UCSD-AML1 (cell line): ENCODE measurements at regions not wholly inside any gene's neighbourhood (a gene's known extent, or its start where the extent isn't known, plus 50 kb on each side); places are given as distances from the start of the nearest gene placed in this dataset.
"Not testable (repeated sequence)": the region's sequence is repeated elsewhere in the genome, so short reads cannot be mapped to it uniquely, and the experiment has no call there.

Experiments used
- DNase-seq: peaks from one replicate; lab custom pipeline; 2025; ENCODE audit not compliant: unreplicated experiment; lab: John Stamatoyannopoulos, UW

DNA sequence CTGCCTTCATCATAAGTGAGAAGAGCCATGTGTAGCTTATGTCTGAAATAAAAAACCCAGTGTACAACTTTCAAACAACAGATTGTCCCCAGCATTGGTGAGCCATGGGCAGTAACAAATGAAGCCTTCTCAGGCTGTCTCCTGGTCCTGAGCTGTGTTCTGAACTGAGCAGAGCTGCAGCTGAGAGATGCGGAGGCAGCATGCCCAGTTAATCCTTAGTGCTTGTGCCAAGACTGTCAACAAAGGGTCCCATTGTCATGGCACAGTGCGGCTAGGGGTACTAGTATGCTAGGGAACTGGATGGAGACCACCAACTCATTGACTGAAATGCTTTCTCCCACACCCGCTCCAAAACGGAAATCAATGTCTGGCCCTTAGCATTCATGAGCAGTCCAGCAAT lies 154.3 kb downstream of the RMST start:
- DNase-seq, result no peak

DNA sequence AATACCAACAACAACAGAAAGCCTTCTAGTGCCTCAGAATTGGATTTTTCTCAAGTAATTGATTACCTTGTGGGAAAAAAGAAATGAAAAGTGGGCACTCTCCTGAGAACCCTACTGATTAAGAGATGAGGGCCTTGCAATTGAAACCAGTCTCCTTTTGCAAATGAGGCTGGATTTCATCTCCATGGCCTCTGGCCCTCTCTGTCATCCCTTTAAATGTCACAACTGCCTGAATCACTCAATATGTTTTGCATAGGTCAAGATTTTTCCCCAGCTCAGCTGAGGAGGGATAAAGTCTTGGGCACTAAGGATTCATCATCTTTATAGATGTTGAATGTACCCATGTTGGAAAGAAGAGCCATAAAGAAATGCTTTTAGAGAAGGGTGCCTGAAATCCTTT lies 166.4 kb downstream of the RMST start:
- DNase-seq, result no peak

DNA sequence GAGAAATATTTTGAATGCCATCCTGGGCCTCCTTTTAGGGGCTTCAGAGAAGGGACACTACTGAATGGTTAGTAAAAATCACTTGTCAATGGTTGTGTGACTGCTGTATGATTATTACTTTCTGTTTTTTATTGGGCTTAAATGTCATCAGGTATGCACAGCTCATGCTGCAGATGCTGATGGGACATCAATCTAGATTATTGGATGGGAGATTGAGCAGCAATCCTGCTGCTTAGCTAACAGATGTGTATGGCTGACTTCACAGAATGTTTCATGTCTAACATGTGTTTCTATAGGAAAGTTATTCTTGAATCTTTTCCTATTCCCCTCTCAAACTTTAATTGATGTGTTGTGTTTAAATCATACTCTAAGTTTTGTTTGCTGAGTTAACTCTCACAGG lies 166.8 kb downstream of the RMST start:
- no peak for DNase-seq

DNA sequence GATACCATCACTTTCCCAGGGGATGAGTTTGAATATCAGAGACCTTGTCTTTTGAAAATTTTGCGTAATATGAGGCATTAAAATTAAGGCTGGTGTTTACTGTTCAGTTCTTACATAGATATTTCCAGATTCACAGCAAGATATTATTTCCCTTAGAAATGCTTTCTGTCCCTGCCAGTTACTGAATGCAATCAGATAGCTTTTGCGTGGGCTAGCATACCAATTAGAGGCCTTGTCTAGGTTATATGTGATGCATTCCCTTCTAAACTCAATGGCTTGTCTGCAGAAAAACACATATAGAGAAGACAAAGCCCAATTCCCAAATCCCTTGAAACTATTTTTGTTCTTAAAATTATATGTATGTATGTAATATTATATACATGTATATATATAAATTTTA lies 167.8 kb downstream of the RMST start:
- no peak for DNase-seq

- DNase-seq, result no peak
Observed at GRCh38 chr12:97630875-97631274, 168.3 kb downstream of the RMST start.

- DNase-seq, result no peak
Observed at GRCh38 chr12:97637770-97638169, 175.2 kb downstream of the RMST start.

- no peak for DNase-seq
Observed at GRCh38 chr12:97638739-97639138, 176.1 kb downstream of the RMST start.

DNA sequence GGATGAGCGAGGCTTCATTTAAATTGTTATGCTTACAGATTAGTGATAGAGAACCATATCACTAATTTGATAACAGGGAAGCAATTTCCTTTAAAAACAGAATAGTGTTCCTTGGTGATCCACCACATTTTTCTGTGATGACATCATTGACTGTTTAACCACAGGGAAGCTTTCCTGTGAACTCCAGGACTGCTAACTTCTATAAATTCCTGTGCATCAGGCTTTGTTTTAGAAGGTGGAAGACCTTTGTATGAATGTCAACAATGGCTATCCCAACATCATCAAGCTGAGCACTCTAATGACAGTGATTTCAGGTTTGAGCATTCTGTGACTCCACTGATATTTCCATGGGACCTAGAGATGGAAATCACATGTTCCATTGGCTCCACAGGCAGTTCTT lies 177.1 kb downstream of the RMST start:
- no peak for DNase-seq

DNA sequence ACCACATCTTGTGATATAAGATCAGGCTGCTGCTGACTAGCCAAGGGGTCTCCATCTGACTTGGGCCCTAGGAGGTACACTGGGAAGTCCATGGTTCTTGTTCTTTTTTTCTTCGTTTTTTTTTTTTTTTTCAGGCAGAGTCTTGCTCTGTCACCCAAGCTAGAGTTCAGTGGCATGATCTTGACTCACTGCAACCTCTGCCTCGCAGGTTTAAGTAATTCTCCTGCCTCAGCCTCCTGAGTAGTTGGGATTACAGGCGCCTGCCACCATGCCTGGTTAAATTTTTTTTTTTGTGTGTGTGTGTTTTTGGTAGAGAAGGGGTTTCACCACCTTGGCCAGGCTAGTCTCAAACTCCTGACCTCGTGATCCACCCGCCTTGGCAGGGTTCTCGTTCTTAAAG lies 178.2 kb downstream of the RMST start:
- no peak for DNase-seq

DNA sequence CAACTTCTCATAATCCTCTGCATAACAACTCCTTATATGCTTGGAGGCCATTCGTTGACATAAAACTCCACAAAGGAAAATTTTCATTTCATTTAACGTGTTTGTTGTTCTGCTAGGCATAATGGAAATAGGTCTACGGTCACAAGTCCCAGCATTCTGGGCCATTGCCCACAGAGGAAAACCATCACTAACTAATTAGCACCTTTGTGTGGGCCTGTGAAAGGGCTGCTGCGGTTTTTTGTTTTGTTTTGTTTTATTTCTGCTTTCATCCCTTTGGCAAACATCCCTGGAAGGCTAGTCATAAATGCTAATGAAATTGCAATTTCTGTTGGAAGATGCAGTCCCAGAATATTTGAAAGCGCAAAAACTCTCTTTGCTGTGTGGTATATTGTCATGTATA lies 180.3 kb downstream of the RMST start:
- no peak for DNase-seq

DNA sequence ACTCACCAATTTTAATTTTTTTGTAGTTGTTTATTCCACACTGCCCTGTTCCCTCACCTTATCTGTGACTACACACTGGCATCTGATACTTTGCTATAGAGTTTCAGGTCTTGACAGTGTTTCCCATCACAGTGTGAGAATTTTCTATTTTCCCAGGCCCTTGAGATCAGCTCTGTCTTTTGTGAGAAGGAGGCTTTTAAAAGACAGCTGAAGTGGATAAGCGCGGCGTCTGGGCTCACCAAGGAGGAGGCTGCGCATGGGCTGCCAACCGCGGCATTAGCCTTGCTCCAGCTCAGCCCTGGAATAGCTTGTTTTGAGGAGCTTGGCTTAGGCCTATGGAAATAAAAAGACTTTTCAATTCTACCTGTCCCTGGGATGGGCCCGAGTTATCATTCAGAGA lies 181.3 kb downstream of the RMST start:
- no peak for DNase-seq

DNA sequence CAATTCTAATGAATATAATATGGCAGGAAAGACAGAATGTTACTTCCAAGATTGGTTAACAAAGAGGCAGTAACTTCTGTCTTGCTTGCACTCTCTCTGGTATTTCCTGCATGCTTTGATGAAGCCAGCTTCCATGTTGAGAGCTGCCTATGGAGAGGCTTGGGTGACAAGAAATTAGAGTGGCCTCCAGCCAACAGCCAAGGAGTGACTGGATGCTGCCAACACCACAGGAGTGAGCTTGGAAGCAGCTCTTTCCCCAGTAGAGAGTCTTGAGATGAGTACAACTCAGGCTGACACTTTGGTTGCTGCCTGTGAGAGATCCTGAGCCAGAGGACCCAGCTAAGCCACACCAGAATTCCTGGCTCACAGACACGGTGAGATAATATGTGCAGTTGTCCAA lies 183.1 kb downstream of the RMST start:
- no peak for DNase-seq

DNA sequence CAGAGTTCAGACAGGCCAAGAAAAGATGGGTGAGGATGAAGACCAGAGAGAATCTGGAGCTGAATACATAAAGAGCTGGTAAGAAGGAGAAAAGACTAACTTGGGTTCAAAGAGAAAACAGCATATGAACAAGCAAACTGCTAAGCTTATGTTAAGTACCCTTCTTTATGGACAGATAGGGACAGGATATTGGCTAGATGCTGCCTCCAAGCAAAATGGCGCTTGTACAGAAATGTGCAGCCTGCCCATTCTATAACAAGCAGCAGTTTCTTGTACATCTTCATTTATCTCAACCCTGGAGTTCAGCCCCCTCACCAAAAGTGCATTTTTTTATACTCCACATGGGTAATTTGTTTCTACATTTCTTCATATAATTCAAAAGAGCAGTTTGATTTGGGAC lies 184.5 kb downstream of the RMST start:
- no peak for DNase-seq

GRCh38 chr12:97650242-97650641 lies 187.6 kb downstream of the RMST start:
- DNase-seq, result no peak

DNA sequence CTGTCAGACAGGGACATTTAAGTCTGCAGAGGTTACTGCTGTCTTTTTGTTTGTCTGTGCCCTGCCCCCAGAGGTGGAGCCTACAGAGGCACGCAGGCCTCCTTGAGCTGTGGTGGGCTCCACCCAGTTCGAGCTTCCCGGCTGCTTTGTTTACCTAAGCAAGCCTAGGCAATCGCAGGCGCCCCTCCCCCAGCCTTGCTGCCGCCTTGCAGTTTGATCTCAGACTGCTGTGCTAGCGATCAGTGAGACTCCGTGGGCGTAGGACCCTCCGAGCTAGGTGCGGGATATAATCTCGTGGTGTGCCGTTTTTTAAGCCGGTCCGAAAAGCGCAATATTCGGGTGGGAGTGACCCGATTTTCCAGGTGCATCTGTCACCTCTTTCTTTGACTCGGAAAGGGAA lies 193.9 kb downstream of the RMST start:
- not testable (repeated sequence) for DNase-seq

DNA sequence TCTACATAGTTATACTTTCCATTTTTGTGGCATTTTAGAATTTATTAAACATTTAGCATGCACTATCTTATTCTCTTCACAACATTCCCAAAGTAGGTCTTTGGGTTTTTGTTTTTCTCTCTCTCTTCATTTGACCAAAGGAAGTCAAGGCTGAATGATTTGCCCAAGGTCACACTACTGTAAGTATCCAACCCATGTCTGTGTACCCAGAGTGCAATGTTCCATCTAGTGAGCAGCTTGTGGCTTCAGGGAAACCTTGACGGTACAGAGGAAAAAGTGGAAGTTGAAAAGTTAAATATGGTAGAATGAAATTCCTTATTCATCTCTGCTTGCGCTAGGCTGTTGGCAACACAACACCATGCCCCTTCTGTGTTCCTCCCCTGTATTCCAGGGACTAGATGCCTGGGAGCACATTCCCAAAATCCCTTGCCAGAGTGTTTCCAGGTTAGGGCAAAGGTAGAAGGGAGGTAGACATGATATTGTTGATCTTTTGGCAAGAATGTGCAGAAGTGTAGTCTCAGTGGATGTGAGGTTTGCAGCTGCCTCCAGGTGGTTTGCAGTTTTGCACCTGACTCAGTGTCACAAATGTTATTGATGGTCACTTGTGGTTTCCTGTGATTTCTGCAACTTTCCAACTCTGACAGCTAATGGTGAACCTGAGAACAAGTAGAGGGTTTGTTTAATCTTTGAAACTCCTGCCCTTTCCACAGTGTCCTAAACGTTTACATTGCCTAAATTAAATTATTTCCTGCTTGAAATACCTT lies 196.7 kb downstream of the RMST start:
- DNase-seq, result no peak

GRCh38 chr12:97666263-97666662 lies 203.7 kb downstream of the RMST start:
- DNase-seq, result no peak

- DNase-seq, result no peak
Observed at GRCh38 chr12:97672870-97673269, 210.3 kb downstream of the RMST start.

- no peak for DNase-seq
Observed at GRCh38 chr12:97680751-97681150, 218.1 kb downstream of the RMST start.

DNA sequence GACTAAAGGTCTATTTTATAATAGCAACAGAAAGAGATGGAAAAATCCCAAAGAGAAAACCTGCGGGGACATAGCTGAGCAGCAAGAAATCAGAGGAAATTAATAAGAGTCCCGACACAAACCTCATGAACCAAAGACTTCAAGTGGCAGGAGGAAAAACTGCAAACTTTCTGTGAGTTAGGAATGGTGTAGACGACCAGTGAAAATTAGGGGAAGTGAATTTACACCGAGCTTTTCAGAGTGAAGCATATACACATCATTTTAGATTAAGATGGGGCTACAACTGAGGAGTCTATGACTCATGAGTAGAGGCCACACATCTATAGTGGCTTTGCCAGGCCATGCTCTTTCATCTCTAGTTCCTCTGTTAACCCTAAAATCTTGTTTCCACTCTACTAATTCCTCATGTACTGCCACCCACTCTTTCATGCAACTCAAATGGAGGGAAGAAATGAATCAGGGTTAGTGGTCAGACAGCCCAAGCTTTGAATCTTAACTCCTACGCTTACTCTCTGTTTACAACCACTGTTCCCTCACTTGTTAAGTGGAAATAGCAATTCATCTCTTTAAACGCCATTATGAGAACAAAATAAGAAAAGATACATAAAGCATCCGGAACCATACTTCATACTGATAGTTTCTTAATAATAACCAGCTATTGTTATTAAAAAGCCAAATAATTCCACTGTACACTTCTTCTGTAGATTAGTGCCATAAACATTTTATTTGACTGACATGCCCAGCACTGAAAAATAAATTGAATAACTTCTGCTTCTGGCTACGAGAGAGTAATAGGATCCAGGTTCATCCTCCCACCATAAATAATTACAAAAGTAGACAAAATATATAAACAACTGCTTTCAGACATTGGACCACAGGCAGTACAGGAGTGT lies 219.3 kb downstream of the RMST start:
- no peak for DNase-seq

DNA sequence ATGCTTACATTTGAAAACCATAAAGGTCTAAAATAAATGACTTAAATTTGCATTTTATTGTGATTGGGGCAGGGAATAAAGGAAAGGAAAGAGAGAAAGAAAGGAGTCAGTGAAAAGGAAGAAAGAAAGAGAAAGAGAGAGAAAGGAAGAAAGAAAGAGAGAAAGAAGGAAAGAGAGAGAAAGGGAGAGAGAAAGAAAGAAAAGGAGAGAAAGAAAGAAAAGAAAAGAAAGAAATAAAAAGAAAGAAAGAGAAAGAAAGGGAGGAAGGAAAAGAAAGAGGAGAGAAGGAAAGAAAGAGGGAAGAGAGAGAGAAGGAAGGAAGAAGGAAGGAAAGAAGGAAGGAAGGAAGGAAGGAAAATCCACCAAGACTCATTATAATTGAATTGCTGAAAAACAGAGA lies 222.8 kb downstream of the RMST start:
- no peak for DNase-seq

DNA sequence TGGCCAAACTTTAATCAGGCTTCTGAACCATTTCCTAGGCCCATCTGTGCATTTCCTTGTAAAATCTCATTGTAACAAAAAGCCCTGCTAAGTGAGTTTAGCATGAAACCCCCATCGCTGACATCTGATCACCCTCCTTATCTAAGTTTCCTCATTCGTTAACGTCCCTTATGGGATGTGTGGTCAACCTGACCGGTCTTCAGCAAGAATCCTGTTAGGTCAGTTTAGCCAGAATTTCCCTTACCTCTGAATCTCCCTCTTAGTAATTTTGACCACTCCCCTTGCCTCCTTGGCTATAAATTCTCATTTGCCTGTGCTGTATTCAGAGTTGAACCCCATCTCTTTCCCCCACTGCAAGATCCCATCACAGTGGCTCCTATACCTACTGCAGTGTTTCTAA lies 239.3 kb downstream of the RMST start:
- DNase-seq, result no peak
